AG04450 (cell line): ENCODE measurements at regions not wholly inside any gene's neighbourhood (a gene's known extent, or its start where the extent isn't known, plus 50 kb on each side); places are given as distances from the start of the nearest gene placed in this dataset.

Experiments used
- CTCF ChIA-PET: fragments of 300-600, 350-600 bp; formaldehyde crosslinking; extraction: SDS; loops from one replicate; lab custom pipeline; 2022; ENCODE audit warnings: antibody characterized with exemption, inconsistent platforms; lab: Charles Lee
- POLR2A ChIA-PET: fragments of 350-600 bp; formaldehyde crosslinking; extraction: SDS; loops from one replicate; lab custom pipeline; 2021; ENCODE audit warnings: antibody characterized with exemption, inconsistent platforms; lab: Yijun Ruan, JAX
- DNase-seq: peaks from one replicate; pipeline ENCODE4 v3.0.0-alpha.2; 2011; ENCODE audit warnings: low read depth, low spot score
- H3K27ac ChIP-seq: one replicate; pipeline ENCODE4 v1.5.1; 2012; ENCODE audit warnings: low read depth, low read length, control low read depth
- H3K27me3 ChIP-seq: one replicate; pipeline ENCODE4 v1.6.0; 2012; ENCODE audit warnings: low read length; ENCODE audit not compliant: control insufficient read depth, insufficient read depth
- H3K4me3 ChIP-seq: 2 replicates; pipeline ENCODE4 v1.5.1; 2011; ENCODE audit warnings: mild to moderate bottlenecking, low read depth, low read length, control low read depth
- H3K9me3 ChIP-seq: 2 replicates; pipeline ENCODE4 v1.5.1; 2012; ENCODE audit warnings: low read length; ENCODE audit not compliant: control insufficient read depth, insufficient read depth
- CTCF ChIP-seq: IDR thresholded peaks from 2 replicates; pipeline ENCODE4 v1.5.1; 2011; ENCODE audit warnings: low read depth, low read length, control low read depth, inconsistent platforms

GRCh38 chr1:194517567-194517966, 1331.2 kb upstream of the B3GALT2 start:
- POLR2A ChIA-PET = no interaction called here
- Histone ChIP-seq H3K27me3 (no peaks in the 10 kb centered on the region), H3K27ac (no peak overlapping the region), H3K4me3 (no peak overlapping the region), H3K9me3 (no peaks in the 10 kb centered on the region)
- DNase-seq = no peak
- TF ChIP-seq CTCF = no peak
- CTCF ChIA-PET = no interaction called here

DNA sequence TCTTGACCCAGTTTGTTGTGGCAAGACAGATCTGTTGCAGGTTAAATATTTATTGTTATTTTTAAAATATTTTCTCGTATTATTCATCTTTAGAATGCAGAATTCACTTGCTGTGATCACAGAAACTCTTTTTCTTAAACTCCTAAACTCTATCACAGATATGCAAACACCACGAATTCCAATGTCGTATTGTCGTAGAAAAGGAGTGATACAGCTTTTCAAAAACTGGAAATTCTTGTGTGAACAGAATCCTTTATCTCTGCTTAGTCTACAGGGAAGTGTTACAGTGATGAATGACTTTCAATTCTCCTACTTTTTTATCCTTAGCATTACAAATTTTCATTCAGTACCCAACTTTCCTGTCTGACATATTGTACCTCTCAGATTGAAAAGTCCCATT, 1329.5 kb upstream of the B3GALT2 start:
- Histone ChIP-seq H3K4me3 (no peak overlapping the region), H3K27me3 (no peaks in the 10 kb centered on the region), H3K27ac (no peak overlapping the region), H3K9me3 (no peaks in the 10 kb centered on the region)
- DNase-seq = no peak
- ChIA-PET POLR2A (no interaction called here), CTCF (no interaction called here)
- TF ChIP-seq CTCF = no peak

- Histone ChIP-seq H3K9me3 (peaks cover 6% of the 10 kb centered on the region; the same call in 1 of the 2 replicates), H3K4me3 (no peak overlapping the region), H3K27ac (no peak overlapping the region), H3K27me3 (no peaks in the 10 kb centered on the region)
- ChIA-PET POLR2A (no interaction called here), CTCF (interaction anchor here (0.6 kb wide), 1 partner anchor 238 kb away, joined by 3 read pairs; no protein-coding TSS in a partner anchor)
- DNase-seq = no peak
- no peak for TF ChIP-seq CTCF
These were observed 1326.5 kb upstream of the B3GALT2 start for GRCh38 chr1:194512957-194513356.

GRCh38 chr1:194512345-194512744, 1325.9 kb upstream of the B3GALT2 start:
- H3K9me3 ChIP-seq = peaks cover 6% of the 10 kb centered on the region; the same call in 1 of the 2 replicates
- CTCF ChIA-PET = interaction anchor here (0.6 kb wide), 1 partner anchor 239 kb away, joined by 3 read pairs; no protein-coding TSS in a partner anchor

DNA sequence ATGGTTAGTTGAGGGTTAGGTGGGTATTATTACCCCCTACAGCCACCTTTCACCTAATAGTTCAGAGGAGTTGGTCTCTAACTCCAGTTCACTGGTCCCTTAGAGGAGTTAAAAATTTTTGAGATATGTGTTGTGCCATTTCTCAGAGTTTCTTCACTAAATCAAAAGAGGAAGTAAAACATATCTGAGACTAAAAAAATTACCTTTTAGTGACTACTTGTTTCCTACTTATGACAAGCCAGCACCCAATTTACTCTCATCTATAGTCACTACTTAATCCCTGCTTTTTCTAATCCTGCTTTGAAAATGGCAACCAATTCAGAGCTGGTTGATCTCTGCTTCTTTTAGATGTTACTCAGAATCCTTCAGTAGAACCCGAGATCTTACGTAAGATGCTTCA, 1316.8 kb upstream of the B3GALT2 start:
- no peak for TF ChIP-seq CTCF
- ChIA-PET CTCF (no interaction called here), POLR2A (no interaction called here)
- no peaks in the 10 kb centered on the region for H3K9me3 ChIP-seq
- H3K4me3 ChIP-seq = no peak overlapping the region
- no peaks in the 10 kb centered on the region for H3K27me3 ChIP-seq
- H3K27ac ChIP-seq = no peak overlapping the region
- no peak for DNase-seq

More at GRCh38 chr1:194512345-194512744, 1325.9 kb upstream of the B3GALT2 start:
- DNase-seq = no peak
- no peak overlapping the region for H3K4me3 ChIP-seq
- TF ChIP-seq CTCF = no peak
- no peak overlapping the region for H3K27ac ChIP-seq
- H3K27me3 ChIP-seq = no peaks in the 10 kb centered on the region
- POLR2A ChIA-PET = no interaction called here
